ENCODE measurements at regions not wholly inside any gene's neighbourhood (a gene's known extent, or its start where the extent isn't known, plus 50 kb on each side); places are given as distances from the start of the nearest gene placed in this dataset.

DNA sequence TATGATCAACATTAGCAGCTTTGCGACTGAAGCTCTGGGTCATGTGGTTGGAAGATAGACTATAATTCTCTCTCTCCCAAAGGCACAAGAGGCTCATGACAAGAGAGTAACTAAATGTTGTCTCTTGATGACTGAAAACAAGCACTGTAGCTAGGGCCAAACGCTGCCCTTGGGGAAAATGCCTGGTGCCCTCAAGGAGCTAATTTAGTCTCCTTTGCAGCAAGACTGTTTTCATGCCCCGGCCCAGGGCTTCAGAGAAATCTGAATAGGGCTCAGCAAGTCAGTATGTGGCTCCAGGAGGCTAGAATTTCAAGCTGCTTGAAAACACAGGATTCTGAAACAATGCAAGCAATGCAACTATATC, 411.9 kb downstream of the GPAT3 start:
- TF ChIP-seq ZNF384 (IDR thresholded peaks at IDR 0.05) (no peak), ARNT (IDR thresholded peaks at IDR 0.05) (no peak), TARDBP (IDR thresholded peaks at IDR 0.05) (no peak), FOXK2 (IDR thresholded peaks at IDR 0.05) (no peak), HDGF (IDR thresholded peaks at IDR 0.05; ENCODE audit: borderline replicate concordance) (no peak), SP1 (IDR thresholded peaks at IDR 0.05) (no peak), BHLHE40 (IDR thresholded peaks at IDR 0.05; ENCODE audit: borderline replicate concordance) (no peak)
